Lower leg skin (tissue), 4 donors: ENCODE measurements at regions not wholly inside any gene's neighbourhood (a gene's known extent, or its start where the extent isn't known, plus 50 kb on each side); places are given as distances from the start of the nearest gene placed in this dataset.
A peak's percentile ranks its signal among the peaks of the same experiment; 100 is the strongest.

ENCODE experiments used
- DNase-seq, 2 donors: peaks; one replicate each; pipeline ENCODE4 v3.0.0-alpha.2; 2019; ENCODE audit warnings: low spot score in 2 of 2
- H3K4me3 ChIP-seq: fragments of 200-600 bp; sonication (generic); 2 replicates; pipeline ENCODE4 v1.5.1; 2017; ENCODE audit warnings: mild to moderate bottlenecking, low read depth; ENCODE audit not compliant: poor library complexity, severe bottlenecking
- CTCF ChIP-seq, 3 donors: fragments of 450-650 bp; IDR thresholded peaks; one replicate each; pipeline ENCODE4 v1.5.1; 2016; ENCODE audit warnings: antibody characterized with exemption in 3 of 3, mild to moderate bottlenecking in 3 of 3, moderate library complexity in 2 of 3
- POLR2A ChIP-seq, 2 donors: fragments of 450-650 bp; IDR thresholded peaks; one replicate each; pipeline ENCODE4 v1.6.1; 2016 to 2017; ENCODE audit warnings: antibody characterized with exemption in 2 of 2, mild to moderate bottlenecking in 1 of 2, moderate library complexity in 1 of 2
- WGBS, 2 donors: methylation state at CpG; one replicate each; pipeline ENCODE4 v1.1.5; 2018; 5-methylcytosine and 5-hydroxymethylcytosine counted together
- intact Hi-C: fragments of 100-400 bp; cut with DNase I; formaldehyde crosslinking; loops from one replicate; pipeline ENCODE4 v1.15.0; 2023; ENCODE audit warnings: low total_unique reads

- DNase-seq: no peak
- intact Hi-C loops: no loop called here
- no peak for TF ChIP-seq POLR2A (IDR thresholded peaks at IDR 0.05)
- TF ChIP-seq CTCF (IDR thresholded peaks at IDR 0.05): no peak
- no peak overlapping the region for H3K4me3 ChIP-seq
Measured at GRCh38 chr14:58801086-58801485, 163.3 kb downstream of the DACT1 start.

- peak in 1 of 2 donors; percentile 24 for DNase-seq
- no peak overlapping the region for H3K4me3 ChIP-seq
- intact Hi-C loops: no loop called here
- no peak for TF ChIP-seq POLR2A (IDR thresholded peaks at IDR 0.05)
- TF ChIP-seq CTCF (IDR thresholded peaks at IDR 0.05): no peak
- WGBS, 2 donors: 58 to 71% methylated on average over 4 of the region's 4 CpGs
Measured at GRCh38 chr14:58805057-58805456, 167.3 kb downstream of the DACT1 start.

GRCh38 chr14:58805605-58806409 lies 168.0 kb downstream of the DACT1 start:
- intact Hi-C loops: no loop called here
- TF ChIP-seq CTCF (IDR thresholded peaks at IDR 0.05): no peak
- WGBS, 2 donors: 74 to 75% methylated on average over 6 of the region's 6 CpGs
- H3K4me3 ChIP-seq: no peak overlapping the region
- no peak for DNase-seq

- intact Hi-C loops: no loop called here
- no peak for TF ChIP-seq POLR2A (IDR thresholded peaks at IDR 0.05)
- TF ChIP-seq CTCF (IDR thresholded peaks at IDR 0.05): no peak
- no peak for DNase-seq
- no peak overlapping the region for H3K4me3 ChIP-seq
Measured at GRCh38 chr14:58807191-58807590, 169.4 kb downstream of the DACT1 start.

- 30 to 45% methylated on average over 4 of the region's 4 CpGs for whole genome bisulfite sequencing, 2 donors
- H3K4me3 ChIP-seq: no peak overlapping the region
- TF ChIP-seq CTCF (IDR thresholded peaks at IDR 0.05) (no peak), POLR2A (IDR thresholded peaks at IDR 0.05) (no peak)
- intact Hi-C loops: no loop called here
- peak in 1 of 2 donors; percentile 46 for DNase-seq
Measured at GRCh38 chr14:58808828-58809227, 171.1 kb downstream of the DACT1 start.

- TF ChIP-seq CTCF (IDR thresholded peaks at IDR 0.05) (no peak), POLR2A (IDR thresholded peaks at IDR 0.05) (no peak)
- 63 to 80% methylated on average over 1 of the region's 1 CpG for WGBS, 2 donors
- no peak for DNase-seq
- no peak overlapping the region for H3K4me3 ChIP-seq
- intact Hi-C loops: no loop called here
Measured at GRCh38 chr14:58809520-58809919, 171.8 kb downstream of the DACT1 start.
